ENCODE measurements at regions not wholly inside any gene's neighbourhood (a gene's known extent, or its start where the extent isn't known, plus 50 kb on each side); places are given as distances from the start of the nearest gene placed in this dataset.

DNA sequence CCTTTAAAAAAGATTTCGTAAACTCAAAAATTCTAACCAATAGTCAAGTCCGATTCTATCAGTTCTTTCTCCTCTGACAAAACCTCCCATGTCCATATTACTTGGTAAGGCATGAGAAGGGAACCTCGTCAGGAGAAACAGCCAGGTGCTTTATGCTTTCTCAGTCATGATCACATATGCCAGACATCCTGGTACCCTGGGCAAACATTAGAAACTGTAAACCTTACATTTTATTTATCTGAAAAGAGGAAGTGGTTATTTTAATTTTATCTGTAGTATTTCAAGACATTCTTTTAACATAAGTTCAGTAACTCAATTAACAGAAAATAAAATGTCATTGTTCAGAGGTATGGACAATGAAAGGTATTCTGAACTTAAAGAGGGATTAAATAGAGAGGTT is 474.8 kb upstream of the GBE1 start:
- no peak for TF ChIP-seq JUNB (IDR thresholded peaks at IDR 0.05; ENCODE audit: unreplicated experiment)
- TF ChIP-seq, protein P1, sequence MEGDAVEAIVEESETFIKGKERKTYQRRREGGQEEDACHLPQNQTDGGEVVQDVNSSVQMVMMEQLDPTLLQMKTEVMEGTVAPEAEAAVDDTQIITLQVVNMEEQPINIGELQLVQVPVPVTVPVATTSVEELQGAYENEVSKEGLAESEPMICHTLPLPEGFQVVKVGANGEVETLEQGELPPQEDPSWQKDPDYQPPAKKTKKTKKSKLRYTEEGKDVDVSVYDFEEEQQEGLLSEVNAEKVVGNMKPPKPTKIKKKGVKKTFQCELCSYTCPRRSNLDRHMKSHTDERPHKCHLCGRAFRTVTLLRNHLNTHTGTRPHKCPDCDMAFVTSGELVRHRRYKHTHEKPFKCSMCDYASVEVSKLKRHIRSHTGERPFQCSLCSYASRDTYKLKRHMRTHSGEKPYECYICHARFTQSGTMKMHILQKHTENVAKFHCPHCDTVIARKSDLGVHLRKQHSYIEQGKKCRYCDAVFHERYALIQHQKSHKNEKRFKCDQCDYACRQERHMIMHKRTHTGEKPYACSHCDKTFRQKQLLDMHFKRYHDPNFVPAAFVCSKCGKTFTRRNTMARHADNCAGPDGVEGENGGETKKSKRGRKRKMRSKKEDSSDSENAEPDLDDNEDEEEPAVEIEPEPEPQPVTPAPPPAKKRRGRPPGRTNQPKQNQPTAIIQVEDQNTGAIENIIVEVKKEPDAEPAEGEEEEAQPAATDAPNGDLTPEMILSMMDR (conservative IDR thresholded peaks at IDR 0.05; ENCODE audit: low read depth in 2 of 2) = no peak
- no peak for TF ChIP-seq EZH2 (IDR thresholded peaks at IDR 0.05; ENCODE audit: low read depth, unreplicated experiment)
- TF ChIP-seq STAT1 (IDR thresholded peaks at IDR 0.05; ENCODE audit: unreplicated experiment) = no peak
- TF ChIP-seq POLR2AphosphoS5 (IDR thresholded peaks at IDR 0.05; ENCODE audit: low read depth) = no peak
- TF ChIP-seq, protein P2, sequence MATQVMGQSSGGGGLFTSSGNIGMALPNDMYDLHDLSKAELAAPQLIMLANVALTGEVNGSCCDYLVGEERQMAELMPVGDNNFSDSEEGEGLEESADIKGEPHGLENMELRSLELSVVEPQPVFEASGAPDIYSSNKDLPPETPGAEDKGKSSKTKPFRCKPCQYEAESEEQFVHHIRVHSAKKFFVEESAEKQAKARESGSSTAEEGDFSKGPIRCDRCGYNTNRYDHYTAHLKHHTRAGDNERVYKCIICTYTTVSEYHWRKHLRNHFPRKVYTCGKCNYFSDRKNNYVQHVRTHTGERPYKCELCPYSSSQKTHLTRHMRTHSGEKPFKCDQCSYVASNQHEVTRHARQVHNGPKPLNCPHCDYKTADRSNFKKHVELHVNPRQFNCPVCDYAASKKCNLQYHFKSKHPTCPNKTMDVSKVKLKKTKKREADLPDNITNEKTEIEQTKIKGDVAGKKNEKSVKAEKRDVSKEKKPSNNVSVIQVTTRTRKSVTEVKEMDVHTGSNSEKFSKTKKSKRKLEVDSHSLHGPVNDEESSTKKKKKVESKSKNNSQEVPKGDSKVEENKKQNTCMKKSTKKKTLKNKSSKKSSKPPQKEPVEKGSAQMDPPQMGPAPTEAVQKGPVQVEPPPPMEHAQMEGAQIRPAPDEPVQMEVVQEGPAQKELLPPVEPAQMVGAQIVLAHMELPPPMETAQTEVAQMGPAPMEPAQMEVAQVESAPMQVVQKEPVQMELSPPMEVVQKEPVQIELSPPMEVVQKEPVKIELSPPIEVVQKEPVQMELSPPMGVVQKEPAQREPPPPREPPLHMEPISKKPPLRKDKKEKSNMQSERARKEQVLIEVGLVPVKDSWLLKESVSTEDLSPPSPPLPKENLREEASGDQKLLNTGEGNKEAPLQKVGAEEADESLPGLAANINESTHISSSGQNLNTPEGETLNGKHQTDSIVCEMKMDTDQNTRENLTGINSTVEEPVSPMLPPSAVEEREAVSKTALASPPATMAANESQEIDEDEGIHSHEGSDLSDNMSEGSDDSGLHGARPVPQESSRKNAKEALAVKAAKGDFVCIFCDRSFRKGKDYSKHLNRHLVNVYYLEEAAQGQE (IDR thresholded peaks at IDR 0.05; ENCODE audit: unreplicated experiment) = no peak
- TF ChIP-seq ZNF114 (CRISPR knock-in tag; IDR thresholded peaks at IDR 0.05) = no peak
- TF ChIP-seq NANOG (IDR thresholded peaks at IDR 0.05; ENCODE audit: borderline replicate concordance) = no peak
